H1 (cell line): ENCODE measurements at regions not wholly inside any gene's neighbourhood (a gene's known extent, or its start where the extent isn't known, plus 50 kb on each side); places are given as distances from the start of the nearest gene placed in this dataset.
"Not testable (repeated sequence)": the region's sequence is repeated elsewhere in the genome, so short reads cannot be mapped to it uniquely, and the experiment has no call there.

Experiments used
- CTCF ChIA-PET: fragments of 300-600 bp; sonication (Branson Sonifier 250); formaldehyde crosslinking; loops from one replicate; lab custom pipeline; 2021; ENCODE audit not compliant: partially characterized antibody; lab: Charles Lee
- POLR2A ChIA-PET: fragments of 300-600 bp; sonication (Branson Sonifier 250); formaldehyde crosslinking; loops from one replicate; lab custom pipeline; 2021; ENCODE audit warnings: inconsistent platforms; ENCODE audit not compliant: partially characterized antibody; lab: Charles Lee
- DNase-seq, 2 experiments: peaks; one replicate each; pipeline versions ENCODE4 v3.0.0 to v3.0.0-alpha.2; 2010 to 2022; ENCODE audit warnings: low spot score in 2 of 2, low read depth in 1 of 2, mixed read lengths in 1 of 2
- FAIRE-seq: peaks from 2 replicates; lab custom pipeline; 2011; peaks lifted over from hg19 to GRCh38; lab: Jason Lieb, UNC
- H2AFZ ChIP-seq: 2 replicates; pipeline ENCODE4 v1.8.1; 2012; ENCODE audit warnings: low read length, inconsistent platforms
- H2AK5ac ChIP-seq: 2 replicates; pipeline ENCODE4 v1.6.1; 2013; ENCODE audit warnings: low read depth, low read length
- H2BK120ac ChIP-seq: replicated peaks from 2 replicates; pipeline ENCODE3; 2013; ENCODE audit warnings: low read depth, low read length, inconsistent platforms
- H2BK12ac ChIP-seq: 2 replicates; pipeline ENCODE4 v1.6.1; 2013; ENCODE audit warnings: low read depth, low read length
- H2BK15ac ChIP-seq: 2 replicates; pipeline ENCODE4 v1.6.1; 2013; ENCODE audit warnings: low read length
- H2BK20ac ChIP-seq: 2 replicates; pipeline ENCODE4 v1.6.1; 2013; ENCODE audit warnings: low read length
- H2BK5ac ChIP-seq: 2 replicates; pipeline ENCODE4 v1.6.1; 2013; ENCODE audit warnings: low read depth, low read length
- H3K14ac ChIP-seq: 2 replicates; pipeline ENCODE4 v1.6.1; 2013; ENCODE audit warnings: inconsistent platforms; ENCODE audit not compliant: insufficient read length
- H3K18ac ChIP-seq: 2 replicates; pipeline ENCODE4 v1.6.1; 2013; ENCODE audit warnings: low read length; ENCODE audit errors: extremely low read depth
- H3K23ac ChIP-seq: 2 replicates; pipeline ENCODE4 v1.6.1; 2013; ENCODE audit warnings: inconsistent platforms; ENCODE audit not compliant: insufficient read length
- H3K23me2 ChIP-seq: 2 replicates; pipeline ENCODE4 v1.6.1; 2013; ENCODE audit warnings: low read depth, low read length
- H3K27ac ChIP-seq: 2 replicates; pipeline ENCODE4 v1.6.1; 2011; ENCODE audit warnings: low read depth, low read length, inconsistent platforms
- H3K27me3 ChIP-seq, 4 experiments: replicated peaks in 1 of 4; 1 replicate in 1 of 4; 2 replicates in 3 of 4; pipeline versions ENCODE4 v1.6.1 to v1.8.1; 2011 to 2013; ENCODE audit warnings: low read length in 3 of 4, mild to moderate bottlenecking in 3 of 4, inconsistent platforms in 2 of 4, mixed read lengths in 2 of 4, moderate library complexity in 1 of 4; ENCODE audit not compliant: control insufficient read depth in 3 of 4, insufficient read depth in 3 of 4; ENCODE audit errors: extremely low read depth in 1 of 4
- H3K36me3 ChIP-seq, 4 experiments: 2 replicates each; pipeline versions ENCODE4 v1.6.1 to v1.8.1; 2011 to 2013; ENCODE audit warnings: mild to moderate bottlenecking in 4 of 4, low read length in 3 of 4, moderate library complexity in 2 of 4, control low read depth in 1 of 4, inconsistent platforms in 1 of 4; ENCODE audit not compliant: insufficient read depth in 4 of 4, control insufficient read depth in 2 of 4
- H3K4ac ChIP-seq: replicated peaks from 2 replicates; pipeline ENCODE3; 2013; ENCODE audit warnings: low read length, low read depth, mixed read lengths, inconsistent platforms; ENCODE audit not compliant: insufficient read length
- H3K4me1 ChIP-seq, 4 experiments: replicated peaks in 1 of 4; 1 replicate in 1 of 4; 2 replicates in 3 of 4; pipeline versions ENCODE4 v1.6.1 to v1.8.1; 2011 to 2013; ENCODE audit warnings: low read length in 3 of 4, inconsistent platforms in 2 of 4, mixed read lengths in 1 of 4; ENCODE audit not compliant: insufficient read depth in 4 of 4, control insufficient read depth in 3 of 4
- H3K4me2 ChIP-seq, 2 experiments: 2 replicates each; pipeline versions ENCODE4 v1.6.1 to v1.8.1; 2011 to 2013; ENCODE audit warnings: low read depth in 2 of 2, low read length in 2 of 2, control low read depth in 1 of 2, inconsistent platforms in 1 of 2, mild to moderate bottlenecking in 1 of 2; ENCODE audit not compliant: insufficient read depth in 1 of 2
- H3K4me3 ChIP-seq, 4 experiments: fragments of 200-600, 300-600 bp in 1 of 4; sonication (generic), shearing (Covaris generic), sonication (Bioruptor Twin) in 1 of 4; 2 replicates each; pipeline versions ENCODE4 v1.5.1 to v1.8.1; 2011 to 2016; ENCODE audit warnings: low read length in 4 of 4, low read depth in 3 of 4, control low read depth in 2 of 4, inconsistent platforms in 2 of 4, mild to moderate bottlenecking in 2 of 4, mixed read lengths in 1 of 4, moderate library complexity in 1 of 4; ENCODE audit not compliant: insufficient read depth in 2 of 4; ENCODE audit errors: extremely low read depth in 1 of 4
- H3K56ac ChIP-seq: replicated peaks from 2 replicates; pipeline ENCODE3; 2013; ENCODE audit warnings: low read depth, mild to moderate bottlenecking, mixed read lengths, low read length, inconsistent platforms; ENCODE audit not compliant: insufficient read length
- H3K79me1 ChIP-seq: 2 replicates; pipeline ENCODE4 v1.6.1; 2013; ENCODE audit warnings: low read depth, low read length, control low read depth
- H3K79me2 ChIP-seq, 2 experiments: 2 replicates each; pipeline versions ENCODE4 v1.6.1 to v1.8.1; 2012 to 2013; ENCODE audit warnings: low read length in 2 of 2, mild to moderate bottlenecking in 2 of 2, inconsistent platforms in 1 of 2; ENCODE audit not compliant: insufficient read depth in 2 of 2, control insufficient read depth in 1 of 2
- H3K9ac ChIP-seq, 4 experiments: replicated peaks in 1 of 4; 1 replicate in 1 of 4; 2 replicates in 3 of 4; pipeline versions ENCODE4 v1.6.1 to v1.8.1; 2011 to 2013; ENCODE audit warnings: low read depth in 3 of 4, low read length in 3 of 4, control low read depth in 2 of 4, mild to moderate bottlenecking in 2 of 4, moderate library complexity in 2 of 4, inconsistent platforms in 1 of 4; ENCODE audit errors: extremely low read depth in 1 of 4
- H3K9me3 ChIP-seq, 2 experiments: 2 replicates each; pipeline versions ENCODE4 v1.6.1 to v1.8.1; 2012 to 2013; ENCODE audit warnings: mild to moderate bottlenecking in 2 of 2, moderate library complexity in 2 of 2, control low read depth in 1 of 2, inconsistent platforms in 1 of 2, low read depth in 1 of 2, low read length in 1 of 2, mixed read lengths in 1 of 2; ENCODE audit not compliant: insufficient read depth in 2 of 2
- H4K20me1 ChIP-seq, 2 experiments: replicated peaks in 1 of 2; 2 replicates each; pipeline versions ENCODE3 to v1.8.1; 2011 to 2013; ENCODE audit warnings: inconsistent platforms in 2 of 2, low read length in 2 of 2, mild to moderate bottlenecking in 1 of 2; ENCODE audit not compliant: insufficient read depth in 2 of 2, control insufficient read depth in 1 of 2
- H4K5ac ChIP-seq: 2 replicates; pipeline ENCODE4 v1.6.1; 2013; ENCODE audit warnings: low read length, low read depth, mixed read lengths, inconsistent platforms; ENCODE audit not compliant: insufficient read length
- H4K8ac ChIP-seq: 2 replicates; pipeline ENCODE4 v1.8.0; 2013; ENCODE audit warnings: mild to moderate bottlenecking, moderate library complexity, low read length, inconsistent platforms; ENCODE audit not compliant: insufficient read depth; ENCODE audit errors: extremely low read depth
- H4K91ac ChIP-seq: replicated peaks from 2 replicates; pipeline ENCODE3; 2013; ENCODE audit warnings: low read length, mixed read lengths, inconsistent platforms; ENCODE audit not compliant: insufficient read length
- WGBS, 2 experiments: shearing (Covaris generic) in 1 of 2; methylation state at CpG; one replicate each; pipeline versions ENCODE4 v1.1.6 to v1.1.7; 2013 to 2015; ENCODE audit warnings: low lambda C conversion rate in 2 of 2, mixed read lengths in 2 of 2, inconsistent platforms in 1 of 2, low coverage in 1 of 2, missing lambda C conversion rate in 1 of 2; ENCODE audit not compliant: insufficient replicate concordance in 2 of 2, insufficient coverage in 1 of 2, insufficient read length in 1 of 2; ENCODE audit errors: extremely low coverage in 1 of 2, missing lambda C conversion rate in 1 of 2; 5-methylcytosine and 5-hydroxymethylcytosine counted together

DNA sequence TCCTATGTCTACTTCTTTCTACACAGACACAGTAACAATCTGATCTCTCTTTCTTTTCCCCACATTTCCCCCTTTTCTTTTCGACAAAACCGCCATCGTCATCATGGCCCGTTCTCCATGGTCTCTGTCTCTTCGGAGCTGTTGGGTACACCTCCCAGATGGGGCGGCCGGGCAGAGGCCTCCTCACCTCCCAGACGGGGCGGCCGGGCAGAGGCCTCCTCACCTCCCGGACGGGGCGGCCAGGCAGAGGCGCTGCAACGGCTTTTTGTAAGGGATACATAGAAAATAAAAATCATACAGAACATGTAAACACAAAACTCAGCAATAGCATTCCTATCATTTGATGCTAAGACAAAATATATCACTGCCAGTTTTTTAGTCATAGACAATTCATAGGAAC lies 57.2 kb upstream of the USP25 start:
- H3K4me3 ChIP-seq, H2BK12ac ChIP-seq, H3K4me1 ChIP-seq, H3K56ac ChIP-seq, H3K23ac ChIP-seq, H4K20me1 ChIP-seq, H2BK120ac ChIP-seq, H3K23me2 ChIP-seq, FAIRE-seq, H3K4me2 ChIP-seq, H4K8ac ChIP-seq, H3K4ac ChIP-seq, H3K79me1 ChIP-seq, H3K27me3 ChIP-seq, H3K14ac ChIP-seq, H3K27ac ChIP-seq, CTCF ChIA-PET, H2AK5ac ChIP-seq, DNase-seq, H2BK15ac ChIP-seq, H3K9me3 ChIP-seq, H3K36me3 ChIP-seq, H3K9ac ChIP-seq, H2BK20ac ChIP-seq, H4K91ac ChIP-seq, H2AFZ ChIP-seq, H4K5ac ChIP-seq, POLR2A ChIA-PET, H2BK5ac ChIP-seq, H3K18ac ChIP-seq, H3K79me2 ChIP-seq: not testable (repeated sequence)
- 96% methylated on average over 15 of the region's 15 CpGs; no CpG with 5 or more reads in 1 of the 2 experiments for WGBS, 2 experiments
